Fibroblast of lung (primary cell): ENCODE measurements at regions not wholly inside any gene's neighbourhood (a gene's known extent, or its start where the extent isn't known, plus 50 kb on each side); places are given as distances from the start of the nearest gene placed in this dataset.

ENCODE experiments used
- DNase-seq, 2 donors: peaks; one replicate each; pipeline versions ENCODE4 v3.0.0 to v3.0.0-alpha.2; 2010; ENCODE audit warnings: low read depth in 2 of 2
- H2AFZ ChIP-seq: 2 replicates; pipeline ENCODE4 v1.5.1; 2012; ENCODE audit warnings: low read length, control low read depth, inconsistent platforms
- H3K27ac ChIP-seq: 2 replicates; pipeline ENCODE4 v1.5.1; 2011; ENCODE audit warnings: low read length, control low read depth; ENCODE audit not compliant: insufficient read depth
- H3K27me3 ChIP-seq: 2 replicates; pipeline ENCODE4 v1.5.1; 2011; ENCODE audit warnings: mild to moderate bottlenecking, low read length; ENCODE audit not compliant: control insufficient read depth, insufficient read depth
- H3K36me3 ChIP-seq: 2 replicates; pipeline ENCODE4 v1.5.1; 2011; ENCODE audit warnings: low read length; ENCODE audit not compliant: control insufficient read depth, insufficient read depth
- H3K4me1 ChIP-seq: 2 replicates; pipeline ENCODE4 v1.5.1; 2011; ENCODE audit warnings: low read length; ENCODE audit not compliant: control insufficient read depth, insufficient read depth; ENCODE audit errors: extremely low read depth
- H3K4me2 ChIP-seq: 2 replicates; pipeline ENCODE4 v1.5.1; 2011; ENCODE audit warnings: low read length, control low read depth; ENCODE audit not compliant: insufficient read depth; ENCODE audit errors: extremely low read depth
- H3K4me3 ChIP-seq, 4 experiments: fragments of 200-600 bp in 1 of 4; sonication (generic) in 1 of 4; replicated peaks in 1 of 4; 2 replicates each; pipeline ENCODE4 v1.5.1; 2011 to 2016; ENCODE audit warnings: low read length in 4 of 4, low read depth in 3 of 4, mild to moderate bottlenecking in 3 of 4, control low read depth in 2 of 4, inconsistent platforms in 1 of 4, mixed read lengths in 1 of 4; ENCODE audit not compliant: insufficient read depth in 1 of 4; ENCODE audit errors: control extremely low read depth in 1 of 4
- H3K79me2 ChIP-seq: 2 replicates; pipeline ENCODE4 v1.5.1; 2012; ENCODE audit warnings: mild to moderate bottlenecking, low read length, inconsistent platforms; ENCODE audit not compliant: control insufficient read depth, insufficient read depth
- H3K9ac ChIP-seq: 2 replicates; pipeline ENCODE4 v1.5.1; 2011; ENCODE audit warnings: mild to moderate bottlenecking, low read length, control low read depth; ENCODE audit not compliant: insufficient read depth
- H3K9me3 ChIP-seq: 2 replicates; pipeline ENCODE4 v1.5.1; 2012; ENCODE audit warnings: low read depth, low read length; ENCODE audit not compliant: control insufficient read depth, insufficient read depth
- H4K20me1 ChIP-seq: 2 replicates; pipeline ENCODE4 v1.5.1; 2011; ENCODE audit warnings: low read length; ENCODE audit not compliant: control insufficient read depth, insufficient read depth; ENCODE audit errors: extremely low read depth
- CTCF ChIP-seq, 2 donors: IDR thresholded peaks in 1 of 2; conservative IDR thresholded peaks in 1 of 2; 1 replicate in 1 of 2; 2 replicates in 1 of 2; pipeline ENCODE4 v1.5.1; 2011 to 2012; ENCODE audit warnings: low read length in 2 of 2, control low read depth in 1 of 2, inconsistent platforms in 1 of 2, low read depth in 1 of 2, mild to moderate bottlenecking in 1 of 2
- EZH2 ChIP-seq: IDR thresholded peaks from 2 replicates; pipeline ENCODE4 v1.5.1; 2012; ENCODE audit warnings: low read length, control low read depth, mild to moderate bottlenecking; ENCODE audit errors: missing control alignments

DNA sequence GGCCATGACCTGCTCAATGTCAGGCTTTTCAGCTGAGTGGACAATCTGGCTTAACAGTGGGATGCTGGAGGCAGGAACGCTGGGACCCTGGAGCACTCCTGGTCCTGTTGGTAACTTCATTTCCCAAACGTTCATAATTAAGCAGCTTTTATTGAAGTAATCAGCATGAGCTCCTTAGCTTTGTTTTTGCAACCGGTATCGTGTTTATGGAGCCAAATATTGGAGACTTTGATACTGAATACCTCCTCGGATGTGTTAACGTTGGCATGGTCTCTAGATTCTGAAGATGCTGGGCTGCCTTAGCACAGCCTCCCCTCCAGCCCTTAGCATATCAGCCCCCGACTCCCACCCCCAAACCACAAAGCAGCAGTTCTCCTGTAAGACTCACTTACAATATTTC lies 60.7 kb downstream of the OSR1 start:
- Histone ChIP-seq H2AFZ (no peak overlapping the region), H3K4me1 (no peaks in the 10 kb centered on the region), H3K9ac (no peak overlapping the region), H3K27ac (no peak overlapping the region), H3K4me3 (no peak overlapping the region), H3K4me2 (no peak overlapping the region), H3K27me3 (no peaks in the 10 kb centered on the region), H3K9me3 (no peaks in the 10 kb centered on the region), H4K20me1 (no peaks in the 10 kb centered on the region), H3K79me2 (no peaks in the 10 kb centered on the region), H3K36me3 (no peaks in the 10 kb centered on the region)
- no peak for TF ChIP-seq CTCF (conservative IDR thresholded peaks at IDR 0.05 in 1 of 2, IDR thresholded peaks at IDR 0.05 in 1 of 2; ENCODE audit: low read depth in 1 of 2, low read length in 2 of 2)
- no peak for DNase-seq

DNA sequence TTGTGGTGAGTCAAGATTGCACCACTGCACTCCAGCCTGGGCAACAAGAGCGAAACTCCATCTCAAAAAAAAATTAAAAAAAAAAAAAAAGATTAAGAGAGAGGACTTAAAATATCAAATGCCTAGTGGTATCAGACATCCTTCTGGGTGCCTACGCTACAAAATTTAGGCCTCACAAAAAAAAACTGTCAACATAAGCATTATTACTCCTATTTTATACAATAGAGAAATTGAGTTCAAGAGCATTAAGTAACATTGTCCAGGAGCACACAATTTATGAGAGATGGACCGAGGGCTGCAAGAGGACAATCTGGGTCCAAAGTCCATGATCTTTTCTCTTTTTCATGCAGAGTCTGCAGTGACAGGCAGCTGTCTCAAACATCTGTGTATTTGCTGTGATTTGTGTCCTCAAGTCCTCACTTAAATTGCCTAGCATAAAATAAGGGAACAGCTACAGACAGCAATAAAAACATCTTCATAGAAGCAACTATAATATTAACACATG lies 62.4 kb downstream of the OSR1 start:
- H3K27ac ChIP-seq: no peak overlapping the region
- no peaks in the 10 kb centered on the region for H4K20me1 ChIP-seq
- no peaks in the 10 kb centered on the region for H3K27me3 ChIP-seq
- H3K4me2 ChIP-seq: no peak overlapping the region
- no peak overlapping the region for H2AFZ ChIP-seq
- no peaks in the 10 kb centered on the region for H3K4me1 ChIP-seq
- TF ChIP-seq CTCF (conservative IDR thresholded peaks at IDR 0.05 in 1 of 2, IDR thresholded peaks at IDR 0.05 in 1 of 2; ENCODE audit: low read depth in 1 of 2, low read length in 2 of 2) (no peak), EZH2 (no peak)
- no peak overlapping the region for H3K9ac ChIP-seq
- no peak for DNase-seq
- H3K36me3 ChIP-seq: no peaks in the 10 kb centered on the region
- H3K4me3 ChIP-seq: no peak overlapping the region
- H3K9me3 ChIP-seq: no peaks in the 10 kb centered on the region
- no peaks in the 10 kb centered on the region for H3K79me2 ChIP-seq

DNA sequence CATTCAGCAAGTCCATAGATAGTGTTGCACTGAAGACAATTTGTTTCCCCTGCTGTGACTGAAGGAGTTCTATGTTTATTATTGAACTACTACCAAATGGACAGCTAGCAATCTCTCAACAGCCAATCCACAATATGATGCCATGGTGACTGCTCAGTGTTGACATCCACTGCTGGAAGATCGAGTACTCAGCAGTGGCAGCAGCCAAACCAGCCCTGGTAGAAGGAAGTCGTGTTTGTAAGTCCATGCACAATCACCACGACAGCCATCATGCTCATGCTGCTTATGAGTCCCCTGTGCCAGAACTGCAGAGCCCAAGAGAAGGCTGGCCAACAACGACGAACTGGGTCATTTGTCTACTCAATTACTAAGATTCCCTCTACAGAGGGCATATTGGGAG lies 66.4 kb downstream of the OSR1 start:
- no peaks in the 10 kb centered on the region for H3K27me3 ChIP-seq
- peak overlapping the region; percentile 78 for H2AFZ ChIP-seq
- H3K9me3 ChIP-seq: no peaks in the 10 kb centered on the region
- no peak overlapping the region for H3K9ac ChIP-seq
- DNase-seq: no peak
- no peak overlapping the region for H3K4me3 ChIP-seq
- no peaks in the 10 kb centered on the region for H3K4me1 ChIP-seq
- H3K27ac ChIP-seq: no peak overlapping the region
- TF ChIP-seq EZH2 (no peak), CTCF (conservative IDR thresholded peaks at IDR 0.05 in 1 of 2, IDR thresholded peaks at IDR 0.05 in 1 of 2; ENCODE audit: low read depth in 1 of 2, low read length in 2 of 2) (no peak)
- peak overlapping the region; percentile 51 for H3K4me2 ChIP-seq
- no peaks in the 10 kb centered on the region for H3K79me2 ChIP-seq
- H4K20me1 ChIP-seq: no peaks in the 10 kb centered on the region
- H3K36me3 ChIP-seq: no peaks in the 10 kb centered on the region
